Colonic mucosa (tissue), 4 donors: ENCODE measurements at regions not wholly inside any gene's neighbourhood (a gene's known extent, or its start where the extent isn't known, plus 50 kb on each side); places are given as distances from the start of the nearest gene placed in this dataset.

Source experiments
- DNase-seq: peaks from one replicate; pipeline ENCODE4 v3.0.0-alpha.2; 2020
- H3K27ac ChIP-seq: fragments of 200-600 bp; one replicate; pipeline ENCODE4 v1.8.0; 2021
- H3K27me3 ChIP-seq: fragments of 200-600 bp; one replicate; pipeline ENCODE4 v1.8.0; 2021
- H3K36me3 ChIP-seq: fragments of 200-600 bp; one replicate; pipeline ENCODE4 v1.8.0; 2021
- H3K4me1 ChIP-seq: fragments of 200-600 bp; one replicate; pipeline ENCODE4 v1.8.0; 2021; ENCODE audit warnings: mild to moderate bottlenecking
- H3K4me3 ChIP-seq: fragments of 200-600 bp; one replicate; pipeline ENCODE4 v1.8.0; 2021
- H3K9ac ChIP-seq, 2 donors: one replicate each; pipeline ENCODE4 v1.7.0; 2013; ENCODE audit warnings: control low read depth in 2 of 2, low read depth in 2 of 2, low read length in 2 of 2
- H3K9me3 ChIP-seq: fragments of 200-600 bp; one replicate; pipeline ENCODE4 v1.8.0; 2021
- intact Hi-C: fragments of 100-400 bp; cut with DNase I; formaldehyde crosslinking; loops from one replicate; pipeline ENCODE4 v1.14.1; 2022
- TF ChIP-seq, protein P1 (sequence below): fragments of 200-600 bp; IDR thresholded peaks from one replicate; pipeline ENCODE4 v1.8.0; 2022; ENCODE audit warnings: antibody characterized with exemption, mild to moderate bottlenecking
- donor health status: healthy.
- donor health status: DM: no; HTN: no; CAD: no.
- donor health status: DM: no; HTN: no; CAD: no.

DNA sequence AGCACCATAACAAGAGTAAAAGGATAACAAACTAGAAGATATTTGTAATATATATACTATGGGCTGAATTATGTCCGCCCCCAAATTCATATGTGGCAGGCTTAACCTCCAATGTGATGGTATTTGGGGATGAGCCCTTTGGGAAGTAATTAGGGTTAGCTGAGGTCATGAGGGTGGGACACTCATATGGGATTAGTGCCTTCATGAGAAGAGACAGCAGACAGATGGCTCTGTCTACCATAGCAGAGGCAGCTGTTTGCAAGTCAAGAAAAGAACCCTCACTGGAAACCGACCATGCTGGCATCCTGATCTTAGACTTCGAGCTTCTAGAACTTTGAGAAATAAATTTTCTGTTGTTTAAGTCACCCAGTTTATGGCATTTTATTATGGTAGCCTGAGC lies 303.6 kb downstream of the LMO4 start:
- intact Hi-C loops = no loop called here

DNA sequence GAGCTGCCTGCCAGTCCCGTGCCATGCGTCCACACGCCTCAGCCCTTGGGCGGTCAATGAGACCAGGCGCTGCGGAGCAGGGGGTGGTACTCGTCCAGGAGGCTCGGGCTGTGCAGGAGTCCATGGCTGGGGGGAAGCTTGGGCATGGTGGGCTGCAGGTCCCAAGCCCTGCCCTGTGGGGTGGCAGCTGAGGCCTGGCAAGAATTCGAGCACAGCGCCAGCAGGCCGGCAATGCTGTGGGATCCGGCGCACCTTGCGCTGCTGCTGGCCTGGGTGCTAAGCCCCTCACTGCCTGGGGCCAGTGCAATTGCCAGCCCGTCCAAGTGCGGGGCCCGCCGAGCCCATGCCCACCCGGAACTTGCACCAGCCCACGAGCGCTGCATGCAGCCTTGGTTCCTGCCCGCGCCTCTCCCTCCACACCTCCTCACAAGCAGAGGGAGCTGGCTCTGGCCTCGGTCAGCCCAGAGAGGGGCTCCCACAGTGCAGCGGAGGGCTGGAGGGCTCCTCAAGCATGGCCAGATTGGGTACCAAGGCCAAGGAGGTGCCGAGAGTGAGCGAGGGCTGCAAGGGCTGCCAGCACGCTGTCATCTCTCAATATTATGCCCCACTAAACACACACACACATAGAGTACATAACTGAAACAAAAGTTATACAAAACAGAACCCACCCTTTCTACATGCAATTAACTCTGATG lies 307.7 kb downstream of the LMO4 start:
- Histone ChIP-seq H3K4me3 (no peak overlapping the region), H3K9ac (no peak overlapping the region), H3K4me1 (no peaks in the 10 kb centered on the region), H3K27me3 (no peaks in the 10 kb centered on the region), H3K27ac (no peak overlapping the region), H3K9me3 (no peaks in the 10 kb centered on the region), H3K36me3 (no peaks in the 10 kb centered on the region)
- TF ChIP-seq, protein P1, sequence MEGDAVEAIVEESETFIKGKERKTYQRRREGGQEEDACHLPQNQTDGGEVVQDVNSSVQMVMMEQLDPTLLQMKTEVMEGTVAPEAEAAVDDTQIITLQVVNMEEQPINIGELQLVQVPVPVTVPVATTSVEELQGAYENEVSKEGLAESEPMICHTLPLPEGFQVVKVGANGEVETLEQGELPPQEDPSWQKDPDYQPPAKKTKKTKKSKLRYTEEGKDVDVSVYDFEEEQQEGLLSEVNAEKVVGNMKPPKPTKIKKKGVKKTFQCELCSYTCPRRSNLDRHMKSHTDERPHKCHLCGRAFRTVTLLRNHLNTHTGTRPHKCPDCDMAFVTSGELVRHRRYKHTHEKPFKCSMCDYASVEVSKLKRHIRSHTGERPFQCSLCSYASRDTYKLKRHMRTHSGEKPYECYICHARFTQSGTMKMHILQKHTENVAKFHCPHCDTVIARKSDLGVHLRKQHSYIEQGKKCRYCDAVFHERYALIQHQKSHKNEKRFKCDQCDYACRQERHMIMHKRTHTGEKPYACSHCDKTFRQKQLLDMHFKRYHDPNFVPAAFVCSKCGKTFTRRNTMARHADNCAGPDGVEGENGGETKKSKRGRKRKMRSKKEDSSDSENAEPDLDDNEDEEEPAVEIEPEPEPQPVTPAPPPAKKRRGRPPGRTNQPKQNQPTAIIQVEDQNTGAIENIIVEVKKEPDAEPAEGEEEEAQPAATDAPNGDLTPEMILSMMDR = no peak
- DNase-seq = no peak
- intact Hi-C loops = no loop called here

More for the DNA sequence above, 303.6 kb downstream of the LMO4 start:
- Histone ChIP-seq H3K27ac (no peak overlapping the region), H3K4me1 (no peaks in the 10 kb centered on the region), H3K36me3 (no peaks in the 10 kb centered on the region), H3K27me3 (no peaks in the 10 kb centered on the region), H3K9me3 (no peaks in the 10 kb centered on the region), H3K4me3 (no peak overlapping the region), H3K9ac (no peak overlapping the region)
- TF ChIP-seq, protein P1 = no peak
- no peak for DNase-seq

DNA sequence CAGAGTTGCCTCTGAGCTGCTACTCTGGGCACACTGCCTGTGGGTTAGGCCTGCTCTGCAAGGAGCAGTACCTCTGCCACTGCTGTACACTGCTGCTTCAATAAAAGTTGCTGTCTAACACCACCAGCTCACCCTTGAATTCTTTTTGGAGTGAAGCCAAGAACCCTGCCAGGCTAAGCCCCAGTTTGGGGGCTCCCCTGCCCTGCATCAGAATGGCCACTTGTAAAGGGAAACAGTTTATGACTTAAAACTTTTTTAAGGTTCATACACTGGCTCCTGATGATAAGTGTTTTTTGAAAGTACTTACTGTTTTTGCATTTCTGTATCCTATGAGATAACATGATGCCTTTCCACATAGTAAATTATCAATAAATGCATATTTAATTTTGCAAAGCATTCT lies 310.0 kb downstream of the LMO4 start:
- intact Hi-C loops = no loop called here
- TF ChIP-seq, protein P1 = no peak
- H3K36me3 ChIP-seq = no peaks in the 10 kb centered on the region
- H3K27ac ChIP-seq = no peak overlapping the region
- no peak for DNase-seq
- no peaks in the 10 kb centered on the region for H3K27me3 ChIP-seq
- H3K4me1 ChIP-seq = no peaks in the 10 kb centered on the region
- no peak overlapping the region for H3K9ac ChIP-seq
- H3K4me3 ChIP-seq = no peak overlapping the region
- no peaks in the 10 kb centered on the region for H3K9me3 ChIP-seq

DNA sequence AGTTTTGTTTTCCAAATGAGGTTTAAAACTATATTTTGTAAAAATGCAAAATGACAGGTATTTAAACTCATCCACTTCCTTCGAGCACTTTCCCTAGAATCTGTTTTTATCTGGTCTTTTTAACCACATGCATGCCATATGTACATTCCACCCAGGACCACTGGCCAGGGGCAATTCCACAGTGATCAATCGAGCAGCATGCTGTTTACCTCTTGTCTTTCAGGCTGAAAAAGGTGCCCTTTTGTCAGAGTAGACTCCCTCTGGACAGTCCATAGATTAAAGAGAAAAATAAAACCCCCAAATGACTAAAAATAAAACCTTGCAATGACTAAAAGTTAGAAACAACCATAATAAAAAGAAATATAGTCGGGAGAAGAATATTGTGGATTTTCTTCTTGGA lies 313.3 kb downstream of the LMO4 start:
- Histone ChIP-seq H3K4me3 (no peak overlapping the region), H3K27ac (no peak overlapping the region), H3K9ac (no peak overlapping the region), H3K9me3 (no peaks in the 10 kb centered on the region), H3K4me1 (no peaks in the 10 kb centered on the region), H3K36me3 (no peaks in the 10 kb centered on the region), H3K27me3 (no peaks in the 10 kb centered on the region)
- intact Hi-C loops = no loop called here
- TF ChIP-seq, protein P1 = no peak
- no peak for DNase-seq

DNA sequence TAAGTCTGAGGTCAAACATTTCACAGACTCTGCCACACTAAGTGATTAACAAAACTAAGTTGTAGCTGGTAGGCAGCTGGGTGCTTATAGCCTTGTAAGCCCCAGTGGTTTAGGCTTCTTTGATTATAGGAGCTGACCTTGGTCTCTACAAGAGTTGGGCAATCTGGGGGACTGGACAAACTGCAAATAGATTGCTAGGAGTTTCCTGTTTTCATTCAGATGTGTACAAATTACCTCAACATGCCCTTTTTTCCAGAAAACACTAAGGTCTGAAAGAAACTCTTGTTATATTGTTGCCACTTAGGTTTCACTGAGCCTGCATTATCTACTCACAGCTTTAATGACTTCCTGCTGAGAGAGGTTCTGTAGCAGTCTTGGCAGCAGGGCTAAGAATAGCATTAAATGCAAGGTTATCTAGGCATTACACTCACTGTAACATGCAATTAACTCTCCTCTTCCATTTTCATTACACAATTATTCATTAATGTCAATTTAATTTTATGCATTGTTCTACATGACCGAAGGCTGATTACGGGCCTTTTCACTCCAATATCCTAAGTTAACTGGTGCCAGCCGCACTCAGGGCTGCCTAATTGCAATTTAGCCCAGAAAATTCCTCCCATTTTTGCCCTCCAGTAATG lies 314.0 kb downstream of the LMO4 start:
- intact Hi-C loops = no loop called here
- no peak overlapping the region for H3K4me3 ChIP-seq
- H3K36me3 ChIP-seq = no peaks in the 10 kb centered on the region
- DNase-seq = no peak
- TF ChIP-seq, protein P1 = no peak
- no peaks in the 10 kb centered on the region for H3K27me3 ChIP-seq
- no peak overlapping the region for H3K27ac ChIP-seq
- H3K9me3 ChIP-seq = no peaks in the 10 kb centered on the region
- no peaks in the 10 kb centered on the region for H3K4me1 ChIP-seq
- H3K9ac ChIP-seq = no peak overlapping the region
